ENCODE measurements at regions not wholly inside any gene's neighbourhood (a gene's known extent, or its start where the extent isn't known, plus 50 kb on each side); places are given as distances from the start of the nearest gene placed in this dataset.
"Not testable (repeated sequence)": the region's sequence is repeated elsewhere in the genome, so short reads cannot be mapped to it uniquely, and the experiment has no call there.

DNA sequence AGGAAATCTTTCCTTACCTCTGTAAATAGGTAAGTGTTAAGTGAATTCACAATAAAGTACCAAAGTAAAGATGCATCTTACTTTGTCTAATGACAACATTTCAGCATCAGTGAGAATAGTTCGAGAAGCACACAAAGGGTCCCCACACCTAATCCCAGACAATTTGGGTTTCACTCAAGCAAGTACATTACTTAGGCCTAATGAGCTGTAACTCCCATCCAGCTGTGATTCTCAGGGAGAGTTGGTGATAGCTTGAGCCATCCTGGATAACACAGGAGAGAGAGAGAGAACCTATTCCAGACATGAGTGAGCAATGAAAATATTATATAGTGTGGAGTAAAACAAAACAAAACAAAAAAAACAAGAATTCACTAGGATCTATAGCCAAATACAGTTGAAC, 149.1 kb upstream of the NRG3 start:
- no peaks in the 10 kb centered on the region for H3K36me3 ChIP-seq (ENCODE audit: low read depth)
- no peaks in the 10 kb centered on the region for H3K27me3 ChIP-seq (ENCODE audit: insufficient read depth, poor library complexity, severe bottlenecking)
- no peaks in the 10 kb centered on the region for H3K4me1 ChIP-seq (ENCODE audit: insufficient read depth, poor library complexity, severe bottlenecking)
- TF ChIP-seq, protein P1, sequence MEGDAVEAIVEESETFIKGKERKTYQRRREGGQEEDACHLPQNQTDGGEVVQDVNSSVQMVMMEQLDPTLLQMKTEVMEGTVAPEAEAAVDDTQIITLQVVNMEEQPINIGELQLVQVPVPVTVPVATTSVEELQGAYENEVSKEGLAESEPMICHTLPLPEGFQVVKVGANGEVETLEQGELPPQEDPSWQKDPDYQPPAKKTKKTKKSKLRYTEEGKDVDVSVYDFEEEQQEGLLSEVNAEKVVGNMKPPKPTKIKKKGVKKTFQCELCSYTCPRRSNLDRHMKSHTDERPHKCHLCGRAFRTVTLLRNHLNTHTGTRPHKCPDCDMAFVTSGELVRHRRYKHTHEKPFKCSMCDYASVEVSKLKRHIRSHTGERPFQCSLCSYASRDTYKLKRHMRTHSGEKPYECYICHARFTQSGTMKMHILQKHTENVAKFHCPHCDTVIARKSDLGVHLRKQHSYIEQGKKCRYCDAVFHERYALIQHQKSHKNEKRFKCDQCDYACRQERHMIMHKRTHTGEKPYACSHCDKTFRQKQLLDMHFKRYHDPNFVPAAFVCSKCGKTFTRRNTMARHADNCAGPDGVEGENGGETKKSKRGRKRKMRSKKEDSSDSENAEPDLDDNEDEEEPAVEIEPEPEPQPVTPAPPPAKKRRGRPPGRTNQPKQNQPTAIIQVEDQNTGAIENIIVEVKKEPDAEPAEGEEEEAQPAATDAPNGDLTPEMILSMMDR (IDR thresholded peaks at IDR 0.05; ENCODE audit: poor library complexity, severe bottlenecking) = no peak
- no peak overlapping the region for H3K27ac ChIP-seq (ENCODE audit: poor library complexity, severe bottlenecking)
- no peak for ATAC-seq (ENCODE audit: low read depth)
- H3K4me3 ChIP-seq (ENCODE audit: severe bottlenecking) = no peak overlapping the region
- DNase-seq (ENCODE audit: low spot score) = no peak
- H3K9me3 ChIP-seq (ENCODE audit: severe bottlenecking) = peaks cover 1% of the 10 kb centered on the region

DNA sequence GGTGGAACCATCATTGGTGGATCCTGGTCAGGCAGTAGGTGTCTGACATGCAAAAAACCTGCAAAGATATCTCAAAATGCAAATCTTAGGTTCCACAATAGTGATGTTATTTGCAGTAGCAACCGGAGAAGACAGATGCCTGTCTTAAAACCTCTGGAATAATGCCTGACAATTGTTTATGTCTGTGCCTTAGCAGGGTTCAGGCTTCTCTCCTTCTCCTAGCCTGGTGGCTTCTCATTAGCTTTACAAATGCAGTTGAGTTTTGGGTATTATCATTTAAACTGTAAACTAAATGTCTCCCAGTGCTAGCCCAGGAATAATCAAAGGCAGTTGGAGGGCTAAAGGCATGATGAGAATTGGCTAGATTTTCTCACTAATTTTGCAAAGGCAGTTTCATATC, 146.3 kb upstream of the NRG3 start:
- H3K27ac ChIP-seq (ENCODE audit: poor library complexity, severe bottlenecking) = no peak overlapping the region
- H3K4me1 ChIP-seq (ENCODE audit: insufficient read depth, poor library complexity, severe bottlenecking) = no peaks in the 10 kb centered on the region
- H3K4me3 ChIP-seq (ENCODE audit: severe bottlenecking) = no peak overlapping the region
- H3K9me3 ChIP-seq (ENCODE audit: severe bottlenecking) = no peaks in the 10 kb centered on the region
- no peaks in the 10 kb centered on the region for H3K27me3 ChIP-seq (ENCODE audit: insufficient read depth, poor library complexity, severe bottlenecking)
- ATAC-seq (ENCODE audit: low read depth) (no peak), DNase-seq (ENCODE audit: low spot score) (no peak)
- H3K36me3 ChIP-seq (ENCODE audit: low read depth) = no peaks in the 10 kb centered on the region
- TF ChIP-seq, protein P1 (IDR thresholded peaks at IDR 0.05; ENCODE audit: poor library complexity, severe bottlenecking) = no peak

DNA sequence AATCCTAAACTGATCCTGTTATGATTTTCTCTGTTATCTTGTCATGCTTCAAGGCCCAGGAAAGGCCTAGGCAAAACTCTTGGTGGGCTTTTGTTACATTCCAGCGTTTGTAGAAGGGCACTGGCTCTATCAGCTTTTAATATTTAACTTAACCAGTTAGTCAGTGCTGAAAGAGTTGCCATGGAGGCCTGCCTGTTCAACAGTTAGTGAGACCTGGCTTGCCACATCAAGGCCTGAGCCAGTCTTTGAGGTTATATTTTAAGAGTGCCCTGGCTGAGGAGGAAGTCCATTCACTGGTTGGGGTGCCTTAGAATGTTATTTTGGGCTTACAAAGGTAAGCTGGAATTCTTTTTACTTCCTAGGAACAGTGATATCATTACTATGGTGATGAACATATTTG, 144.1 kb upstream of the NRG3 start:
- no peak overlapping the region for H3K4me3 ChIP-seq (ENCODE audit: severe bottlenecking)
- H3K4me1 ChIP-seq (ENCODE audit: insufficient read depth, poor library complexity, severe bottlenecking) = no peaks in the 10 kb centered on the region
- no peak overlapping the region for H3K27ac ChIP-seq (ENCODE audit: poor library complexity, severe bottlenecking)
- H3K36me3 ChIP-seq (ENCODE audit: low read depth) = no peaks in the 10 kb centered on the region
- ATAC-seq (ENCODE audit: low read depth) (no peak), DNase-seq (ENCODE audit: low spot score) (no peak)
- H3K27me3 ChIP-seq (ENCODE audit: insufficient read depth, poor library complexity, severe bottlenecking) = no peaks in the 10 kb centered on the region
- TF ChIP-seq, protein P1 (IDR thresholded peaks at IDR 0.05; ENCODE audit: poor library complexity, severe bottlenecking) = no peak
- H3K9me3 ChIP-seq (ENCODE audit: severe bottlenecking) = no peaks in the 10 kb centered on the region

DNA sequence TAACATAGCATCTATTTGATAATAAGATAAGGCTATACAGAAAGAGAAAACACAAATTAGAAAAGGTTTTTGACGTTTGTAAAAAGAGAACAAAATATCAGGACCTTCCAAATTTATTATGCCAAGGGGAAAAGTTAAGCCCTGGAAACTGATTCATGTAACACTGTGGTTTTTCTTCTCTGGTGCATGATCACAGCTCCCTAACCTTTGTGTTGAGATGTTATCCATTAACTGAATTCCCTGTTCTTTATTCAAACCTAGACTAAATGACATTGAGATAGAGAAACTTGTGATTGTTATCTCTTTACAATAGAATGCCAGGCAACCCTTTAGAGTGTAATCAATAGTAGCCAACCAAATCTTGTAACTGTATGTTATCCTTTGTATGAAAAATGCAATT, 141.5 kb upstream of the NRG3 start:
- TF ChIP-seq, protein P1 (IDR thresholded peaks at IDR 0.05; ENCODE audit: poor library complexity, severe bottlenecking) = no peak
- no peak overlapping the region for H3K27ac ChIP-seq (ENCODE audit: poor library complexity, severe bottlenecking)
- H3K27me3 ChIP-seq (ENCODE audit: insufficient read depth, poor library complexity, severe bottlenecking) = no peaks in the 10 kb centered on the region
- H3K4me3 ChIP-seq (ENCODE audit: severe bottlenecking) = no peak overlapping the region
- DNase-seq (ENCODE audit: low spot score) (no peak), ATAC-seq (ENCODE audit: low read depth) (no peak)
- H3K36me3 ChIP-seq (ENCODE audit: low read depth) = no peaks in the 10 kb centered on the region
- H3K4me1 ChIP-seq (ENCODE audit: insufficient read depth, poor library complexity, severe bottlenecking) = no peaks in the 10 kb centered on the region
- H3K9me3 ChIP-seq (ENCODE audit: severe bottlenecking) = no peaks in the 10 kb centered on the region

DNA sequence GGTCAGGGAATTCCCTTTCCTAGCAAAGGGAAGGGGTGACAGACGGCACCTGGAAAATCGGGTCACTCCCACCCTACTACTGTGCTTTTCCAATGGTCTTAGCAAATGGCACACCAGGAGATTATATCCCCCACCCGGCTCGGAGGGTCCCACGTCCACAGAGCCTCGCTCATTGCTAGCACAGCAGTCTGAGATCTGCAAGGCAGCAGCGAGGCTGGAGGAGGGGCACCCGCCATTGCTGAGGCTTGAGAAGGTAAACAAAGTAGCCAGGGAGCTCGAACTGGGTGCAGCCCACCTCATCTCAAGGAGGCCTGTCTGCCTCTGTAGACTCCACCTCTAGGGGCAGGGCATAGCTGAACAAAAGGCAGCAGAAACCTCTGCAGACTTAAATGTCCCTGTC, 139.8 kb upstream of the NRG3 start:
- ATAC-seq (ENCODE audit: low read depth); H3K4me1 ChIP-seq (ENCODE audit: insufficient read depth, poor library complexity, severe bottlenecking); H3K9me3 ChIP-seq (ENCODE audit: severe bottlenecking); H3K36me3 ChIP-seq (ENCODE audit: low read depth); H3K27me3 ChIP-seq (ENCODE audit: insufficient read depth, poor library complexity, severe bottlenecking); H3K4me3 ChIP-seq (ENCODE audit: severe bottlenecking); DNase-seq (ENCODE audit: low spot score); H3K27ac ChIP-seq (ENCODE audit: poor library complexity, severe bottlenecking): not testable (repeated sequence)

Data from RWPE2 (cell line).